Epithelial cell of esophagus (primary cell): ENCODE measurements at regions not wholly inside any gene's neighbourhood (a gene's known extent, or its start where the extent isn't known, plus 50 kb on each side); places are given as distances from the start of the nearest gene placed in this dataset.

Experiments used
- DNase-seq: peaks from one replicate; pipeline ENCODE4 v3.0.0; 2010; ENCODE audit warnings: low read depth
- H3K4me3 ChIP-seq: 2 replicates; pipeline ENCODE4 v1.5.1; 2011; ENCODE audit warnings: mild to moderate bottlenecking, low read length, control low read depth
- CTCF ChIP-seq: IDR thresholded peaks from 2 replicates; pipeline ENCODE4 v1.5.1; 2011; ENCODE audit warnings: low read depth, mild to moderate bottlenecking, low read length, control low read depth, inconsistent platforms; ENCODE audit not compliant: insufficient read depth; ENCODE audit errors: missing control alignments

GRCh38 chr11:128284634-128285033 lies 302.7 kb downstream of the ETS1 start:
- no peak overlapping the region for H3K4me3 ChIP-seq
- TF ChIP-seq CTCF, result no peak
- no peak for DNase-seq

GRCh38 chr11:128283451-128283850 lies 303.9 kb downstream of the ETS1 start:
- no peak for TF ChIP-seq CTCF
- H3K4me3 ChIP-seq, result no peak overlapping the region
- DNase-seq, result no peak

DNA sequence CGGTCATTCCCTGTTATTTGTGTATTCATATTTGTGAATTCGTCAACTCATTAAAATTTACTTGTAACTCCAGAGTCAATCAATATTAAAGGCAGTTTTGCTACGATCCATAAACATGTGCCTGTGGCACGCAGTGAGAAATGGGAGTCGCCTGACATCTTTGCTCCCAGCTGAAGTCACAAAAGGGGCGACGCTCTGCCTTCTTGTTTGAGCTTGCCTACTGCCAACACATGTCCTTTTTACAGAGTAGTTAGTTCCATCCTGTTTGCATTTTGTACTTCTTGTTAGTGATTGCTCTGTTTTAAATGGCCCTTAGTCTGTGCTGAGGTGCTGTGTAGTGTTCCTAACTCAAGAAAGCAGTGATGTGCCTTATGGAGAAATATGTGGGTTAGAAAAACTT lies 305.3 kb downstream of the ETS1 start:
- TF ChIP-seq CTCF, result no peak
- DNase-seq, result peak; percentile 43
- H3K4me3 ChIP-seq, result no peak overlapping the region

- no peak overlapping the region for H3K4me3 ChIP-seq
- DNase-seq, result peak; percentile 73
- no peak for TF ChIP-seq CTCF
Observed at GRCh38 chr11:128279866-128280265, 307.5 kb downstream of the ETS1 start.

- no peak for DNase-seq
- H3K4me3 ChIP-seq, result no peak overlapping the region
- TF ChIP-seq CTCF, result no peak
Observed at GRCh38 chr11:128273736-128274135, 313.6 kb downstream of the ETS1 start.

- TF ChIP-seq CTCF, result no peak
- H3K4me3 ChIP-seq, result no peak overlapping the region
- no peak for DNase-seq
Observed at GRCh38 chr11:128271401-128271800, 316.0 kb downstream of the ETS1 start.

DNA sequence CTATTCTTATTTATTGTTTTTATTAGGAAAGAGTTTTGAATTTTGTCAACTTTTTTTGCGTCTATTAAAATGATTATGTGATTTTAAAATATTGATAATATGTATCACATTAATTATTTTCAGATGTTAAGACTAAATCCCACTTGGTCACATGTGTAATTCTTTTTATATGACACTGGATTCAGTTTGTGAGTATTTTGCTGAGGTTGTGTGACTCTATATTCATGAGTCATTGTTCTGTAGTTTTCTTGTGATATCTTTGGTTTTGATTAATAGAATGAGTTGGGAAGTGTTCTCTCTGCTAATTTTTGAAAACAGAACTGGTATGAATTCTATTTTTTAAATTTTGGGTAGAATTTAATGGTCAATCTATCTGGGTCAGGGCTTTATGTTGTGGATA lies 317.9 kb downstream of the ETS1 start:
- H3K4me3 ChIP-seq, result no peak overlapping the region
- TF ChIP-seq CTCF, result no peak
- no peak for DNase-seq
